Transverse colon (tissue), 4 donors: ENCODE measurements at regions not wholly inside any gene's neighbourhood (a gene's known extent, or its start where the extent isn't known, plus 50 kb on each side); places are given as distances from the start of the nearest gene placed in this dataset.
"Not testable (repeated sequence)": the region's sequence is repeated elsewhere in the genome, so short reads cannot be mapped to it uniquely, and the experiment has no call there.

Source experiments
- DNase-seq: peaks from one replicate; pipeline ENCODE4 v3.0.0-alpha.2; 2019
- H3K27ac ChIP-seq, 4 donors: fragments of 200-600 bp; sonication (generic); 2 replicates each; pipeline ENCODE4 v1.5.1; 2016 to 2018; ENCODE audit warnings: inconsistent platforms in 4 of 4
- H3K27me3 ChIP-seq: fragments of 200-600 bp; sonication (generic); 2 replicates; pipeline ENCODE4 v1.5.1; 2017; ENCODE audit warnings: inconsistent platforms
- H3K36me3 ChIP-seq, 4 donors: fragments of 200-600 bp; sonication (generic); 2 replicates each; pipeline ENCODE4 v1.5.1; 2017 to 2019; ENCODE audit warnings: inconsistent platforms in 4 of 4
- H3K4me1 ChIP-seq, 4 donors: fragments of 200-600 bp; sonication (generic); 2 replicates each; pipeline ENCODE4 v1.5.1; 2017 to 2020; ENCODE audit warnings: inconsistent platforms in 4 of 4
- H3K4me3 ChIP-seq, 4 donors: fragments of 200-600 bp; sonication (generic); 1 replicate in 1 of 4; 2 replicates in 3 of 4; pipeline versions ENCODE4 v1.5.1 to v1.6.1; 2017 to 2019; ENCODE audit warnings: inconsistent platforms in 4 of 4
- H3K9me3 ChIP-seq, 2 donors: fragments of 200-600 bp; sonication (generic); 2 replicates each; pipeline ENCODE4 v1.5.1; 2017 to 2019; ENCODE audit warnings: inconsistent platforms in 2 of 2
- EP300 ChIP-seq: sonication (generic); formaldehyde crosslinking; IDR thresholded peaks from one replicate; pipeline ENCODE4 v1.6.1; 2017; ENCODE audit warnings: antibody characterized with exemption, low read depth
- POLR2A ChIP-seq: fragments of 450-650 bp; IDR thresholded peaks from one replicate; pipeline ENCODE4 v1.6.1; 2016; ENCODE audit warnings: antibody characterized with exemption, mild to moderate bottlenecking, moderate library complexity
- POLR2AphosphoS5 ChIP-seq, 3 donors: sonication (generic); formaldehyde crosslinking; IDR thresholded peaks; one replicate each; pipeline ENCODE4 v1.6.1; 2016; ENCODE audit warnings: antibody characterized with exemption in 3 of 3
- WGBS, 2 donors: methylation state at CpG; one replicate each; pipeline ENCODE4 v1.1.5; 2018; ENCODE audit warnings: low coverage in 1 of 2; 5-methylcytosine and 5-hydroxymethylcytosine counted together
- in situ Hi-C, 4 donors: fragments of 200-750 bp; cut with MboI; loops; one replicate each; pipeline versions ENCODE4 v1.15.0 to v1.15.1; 2017; ENCODE audit warnings: low sequenced_read_pairs in 3 of 4, low pct_ligation_motif_present in 1 of 4, low pct_unique_long_range_greater_than_20kb in 1 of 4
- intact Hi-C: fragments of 100-400 bp; cut with DNase I; formaldehyde crosslinking; loops from one replicate; pipeline ENCODE4 v1.15.1; 2023; ENCODE audit warnings: low total_unique reads
- TF ChIP-seq, protein P1 (sequence below), 5 experiments: fragments of 200-600 bp in 3 of 5; fragments of 450-650 bp in 2 of 5; sonication (generic) in 3 of 5; IDR thresholded peaks; 1 replicate in 2 of 5; 2 replicates in 3 of 5; pipeline ENCODE4 v1.5.1; 2016 to 2017; ENCODE audit warnings: antibody characterized with exemption in 5 of 5, inconsistent platforms in 3 of 5, mild to moderate bottlenecking in 2 of 5, moderate library complexity in 1 of 5

DNA sequence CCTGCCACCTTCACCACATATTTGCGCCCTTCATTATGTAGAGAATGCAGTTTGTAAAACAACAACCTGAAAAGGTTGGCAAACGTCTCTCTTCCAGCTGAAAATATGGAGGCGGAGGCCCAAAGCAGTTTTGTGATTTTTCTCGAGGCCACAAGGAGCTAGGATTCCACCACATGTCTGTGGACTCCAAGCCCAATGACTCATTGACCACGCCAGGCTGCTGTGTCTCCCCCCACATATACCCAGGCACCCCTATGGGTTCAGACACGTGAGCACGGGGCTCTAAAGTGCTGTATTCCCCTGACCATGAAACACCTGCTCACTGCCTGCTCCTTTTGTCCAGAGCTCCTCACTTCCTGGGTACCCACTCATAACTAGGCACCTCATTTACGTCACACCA lies 121.4 kb upstream of the CDH5 start:
- Histone ChIP-seq H3K27me3 (peaks cover 5% of the 10 kb centered on the region), H3K36me3 (no peaks in the 10 kb centered on the region)
- TF ChIP-seq, protein P1, sequence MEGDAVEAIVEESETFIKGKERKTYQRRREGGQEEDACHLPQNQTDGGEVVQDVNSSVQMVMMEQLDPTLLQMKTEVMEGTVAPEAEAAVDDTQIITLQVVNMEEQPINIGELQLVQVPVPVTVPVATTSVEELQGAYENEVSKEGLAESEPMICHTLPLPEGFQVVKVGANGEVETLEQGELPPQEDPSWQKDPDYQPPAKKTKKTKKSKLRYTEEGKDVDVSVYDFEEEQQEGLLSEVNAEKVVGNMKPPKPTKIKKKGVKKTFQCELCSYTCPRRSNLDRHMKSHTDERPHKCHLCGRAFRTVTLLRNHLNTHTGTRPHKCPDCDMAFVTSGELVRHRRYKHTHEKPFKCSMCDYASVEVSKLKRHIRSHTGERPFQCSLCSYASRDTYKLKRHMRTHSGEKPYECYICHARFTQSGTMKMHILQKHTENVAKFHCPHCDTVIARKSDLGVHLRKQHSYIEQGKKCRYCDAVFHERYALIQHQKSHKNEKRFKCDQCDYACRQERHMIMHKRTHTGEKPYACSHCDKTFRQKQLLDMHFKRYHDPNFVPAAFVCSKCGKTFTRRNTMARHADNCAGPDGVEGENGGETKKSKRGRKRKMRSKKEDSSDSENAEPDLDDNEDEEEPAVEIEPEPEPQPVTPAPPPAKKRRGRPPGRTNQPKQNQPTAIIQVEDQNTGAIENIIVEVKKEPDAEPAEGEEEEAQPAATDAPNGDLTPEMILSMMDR (IDR thresholded peaks at IDR 0.05) = no peak
- TF ChIP-seq POLR2AphosphoS5 (IDR thresholded peaks at IDR 0.05) (no peak), EP300 (no peak), POLR2A (no peak)

DNA sequence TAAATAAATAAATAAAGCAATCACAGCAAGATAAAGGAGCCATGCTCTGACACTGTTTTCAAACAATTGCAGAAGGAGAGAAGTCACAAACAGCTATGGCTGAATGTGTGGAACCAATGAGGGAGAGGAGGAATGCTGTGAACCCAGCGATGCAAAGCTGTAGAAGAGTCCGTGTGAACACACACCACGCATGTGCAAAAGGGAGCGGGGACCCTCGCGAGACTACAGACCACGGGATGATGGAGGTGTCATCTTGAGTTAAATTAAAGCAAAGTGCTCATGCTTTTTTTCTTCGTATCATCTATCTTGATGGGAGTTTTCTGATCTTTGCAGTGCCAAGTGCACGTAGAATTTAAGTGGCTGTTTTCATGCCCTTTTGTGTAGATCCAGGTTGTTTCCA lies 123.8 kb upstream of the CDH5 start:
- WGBS, 2 donors = 85 to 90% methylated on average over 9 of the region's 9 CpGs
- Histone ChIP-seq H3K27ac (no peak overlapping the region), H3K27me3 (no peaks in the 10 kb centered on the region), H3K4me3 (no peak overlapping the region), H3K9me3 (no peaks in the 10 kb centered on the region), H3K4me1 (peaks cover 0 to 4% (median 0%) of the 10 kb centered on the region in 4 donors), H3K36me3 (no peaks in the 10 kb centered on the region)
- TF ChIP-seq EP300 = no peak
- TF ChIP-seq POLR2AphosphoS5 (IDR thresholded peaks at IDR 0.05) = no peak
- TF ChIP-seq, protein P1 (IDR thresholded peaks at IDR 0.05) = no peak
- TF ChIP-seq POLR2A = no peak
- in situ Hi-C loops (no loop called here), intact Hi-C loops (no loop called here)
- no peak for DNase-seq

More for the DNA sequence above, 121.4 kb upstream of the CDH5 start:
- WGBS, 2 donors = 82% methylated on average over 8 of the region's 8 CpGs; no CpG with 5 or more reads in 1 of the 2 donors
- H3K27ac ChIP-seq = no peak overlapping the region
- peaks cover 0 to 5% (median 0%) of the 10 kb centered on the region in 4 donors for H3K4me1 ChIP-seq
- no peaks in the 10 kb centered on the region for H3K9me3 ChIP-seq
- DNase-seq = no peak
- intact Hi-C loops (no loop called here), in situ Hi-C loops (no loop called here)
- H3K4me3 ChIP-seq = no peak overlapping the region

GRCh38 chr16:66242206-66242605 lies 124.3 kb upstream of the CDH5 start:
- H3K36me3 ChIP-seq, H3K4me1 ChIP-seq, in situ Hi-C loops, H3K4me3 ChIP-seq, H3K27me3 ChIP-seq, H3K9me3 ChIP-seq, DNase-seq, intact Hi-C loops, H3K27ac ChIP-seq: not testable (repeated sequence)
- WGBS, 2 donors = 68 to 70% methylated on average over 4 to 6 of the region's 6 CpGs

DNA sequence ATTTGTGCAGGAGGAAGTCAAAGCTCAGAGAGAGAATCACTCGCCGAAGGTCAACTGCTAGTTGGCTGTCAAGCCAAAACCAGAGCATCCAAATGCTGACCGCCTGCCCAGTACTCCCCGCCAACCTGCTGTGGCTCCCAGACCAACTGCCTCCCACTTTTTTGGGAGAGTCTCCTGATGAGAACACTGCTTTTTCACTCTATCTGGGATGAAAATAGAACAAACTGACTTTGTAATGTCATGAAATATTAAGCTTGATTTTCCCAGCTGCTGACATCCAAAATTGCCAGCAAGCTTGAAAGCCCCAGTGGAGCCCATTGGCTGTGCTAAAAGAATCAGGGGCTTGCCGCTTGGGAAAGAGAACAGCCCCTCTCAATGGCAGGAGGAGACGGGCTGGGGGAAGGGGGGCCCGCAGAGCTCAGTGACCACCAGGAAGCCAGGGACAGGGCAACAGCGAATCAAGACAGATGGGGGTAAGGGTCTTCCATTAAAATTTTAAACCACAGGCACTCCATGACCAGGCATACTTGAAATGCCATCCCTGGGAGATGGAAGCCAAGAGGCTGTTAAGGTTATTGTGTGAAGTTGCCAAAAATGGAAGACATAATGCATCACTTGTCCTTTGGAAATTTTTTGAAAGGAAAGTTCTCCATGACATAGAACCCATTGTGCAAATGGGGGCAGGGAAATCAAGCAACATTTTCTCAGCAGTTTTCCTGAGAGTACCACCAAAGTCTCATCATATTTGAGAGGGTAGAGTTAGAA lies 125.7 kb upstream of the CDH5 start:
- Histone ChIP-seq H3K27me3 (no peaks in the 10 kb centered on the region), H3K27ac (peak overlapping the region in 1 of 4 donors; percentile 25), H3K4me3 (no peak overlapping the region), H3K36me3 (no peaks in the 10 kb centered on the region), H3K9me3 (no peaks in the 10 kb centered on the region), H3K4me1 (no peaks in the 10 kb centered on the region)
- in situ Hi-C loops = no loop called here
- no peak for DNase-seq
- 75 to 89% methylated on average over 3 to 8 of the region's 8 CpGs for WGBS, 2 donors
- intact Hi-C loops = no loop called here
- TF ChIP-seq, protein P1 (IDR thresholded peaks at IDR 0.05) = no peak
- TF ChIP-seq POLR2AphosphoS5 (IDR thresholded peaks at IDR 0.05) (no peak), POLR2A (no peak), EP300 (no peak)

GRCh38 chr16:66240088-66240487 lies 126.4 kb upstream of the CDH5 start:
- H3K27ac ChIP-seq = no peak overlapping the region
- TF ChIP-seq POLR2A (no peak), POLR2AphosphoS5 (IDR thresholded peaks at IDR 0.05) (no peak), EP300 (no peak)
- TF ChIP-seq, protein P1 (IDR thresholded peaks at IDR 0.05) = no peak
- intact Hi-C loops (no loop called here), in situ Hi-C loops (no loop called here)
- no peak overlapping the region for H3K4me3 ChIP-seq
- H3K27me3 ChIP-seq = no peaks in the 10 kb centered on the region
- 88% methylated on average over 6 of the region's 6 CpGs; no CpG with 5 or more reads in 1 of the 2 donors for WGBS, 2 donors
- H3K36me3 ChIP-seq = no peaks in the 10 kb centered on the region
- H3K4me1 ChIP-seq = no peaks in the 10 kb centered on the region
- no peak for DNase-seq
- H3K9me3 ChIP-seq = no peaks in the 10 kb centered on the region
